ENCODE measurements at regions not wholly inside any gene's neighbourhood (a gene's known extent, or its start where the extent isn't known, plus 50 kb on each side); places are given as distances from the start of the nearest gene placed in this dataset.

- TF ChIP-seq CTCF (conservative IDR thresholded peaks at IDR 0.05) (no peak), ZFX (IDR thresholded peaks at IDR 0.05) (no peak)
Observed at GRCh38 chr2:13474538-13474937, 757.8 kb downstream of the TRIB2 start.

Data from C4-2B (cell line).